NCI-H446 treated with DMSO at 0.1 percent for 48 hours (cell line): ENCODE measurements at regions not wholly inside any gene's neighbourhood (a gene's known extent, or its start where the extent isn't known, plus 50 kb on each side); places are given as distances from the start of the nearest gene placed in this dataset.
"Not testable (repeated sequence)": the region's sequence is repeated elsewhere in the genome, so short reads cannot be mapped to it uniquely, and the experiment has no call there.

Experiments used
- DNase-seq: peaks from one replicate; lab custom pipeline; 2025; lab: John Stamatoyannopoulos, UW

GRCh38 chr10:71084061-71084817, 128.1 kb upstream of the UNC5B start:
- no peak for DNase-seq

- no peak for DNase-seq
Observed at GRCh38 chr10:71084818-71085126, 127.6 kb upstream of the UNC5B start.

GRCh38 chr10:71085689-71086438, 126.5 kb upstream of the UNC5B start:
- no peak for DNase-seq

GRCh38 chr10:71086439-71087080, 125.8 kb upstream of the UNC5B start:
- DNase-seq = no peak

- no peak for DNase-seq
Observed at GRCh38 chr10:71087622-71088021, 124.7 kb upstream of the UNC5B start.

GRCh38 chr10:71088054-71088453, 124.3 kb upstream of the UNC5B start:
- no peak for DNase-seq

GRCh38 chr10:71088578-71088977, 123.8 kb upstream of the UNC5B start:
- DNase-seq = not testable (repeated sequence)

GRCh38 chr10:71089162-71089561, 123.2 kb upstream of the UNC5B start:
- DNase-seq = no peak

GRCh38 chr10:71090330-71090729, 122.0 kb upstream of the UNC5B start:
- DNase-seq = no peak

GRCh38 chr10:71090801-71091200, 121.6 kb upstream of the UNC5B start:
- no peak for DNase-seq

GRCh38 chr10:71092812-71093401, 119.5 kb upstream of the UNC5B start:
- DNase-seq = no peak

- DNase-seq = no peak
Observed at GRCh38 chr10:71093531-71093930, 118.8 kb upstream of the UNC5B start.

- DNase-seq = no peak
Observed at GRCh38 chr10:71094712-71095390, 117.5 kb upstream of the UNC5B start.

GRCh38 chr10:71099731-71100361, 112.5 kb upstream of the UNC5B start:
- no peak for DNase-seq

GRCh38 chr10:71103961-71104360, 108.4 kb upstream of the UNC5B start:
- DNase-seq = no peak

GRCh38 chr10:71106151-71106550, 106.2 kb upstream of the UNC5B start:
- DNase-seq = not testable (repeated sequence)

GRCh38 chr10:71107117-71107516, 105.3 kb upstream of the UNC5B start:
- DNase-seq = not testable (repeated sequence)

GRCh38 chr10:71108042-71108441, 104.3 kb upstream of the UNC5B start:
- not testable (repeated sequence) for DNase-seq

- DNase-seq = no peak
Observed at GRCh38 chr10:71112138-71112785, 100.1 kb upstream of the UNC5B start.

- no peak for DNase-seq
Observed at GRCh38 chr10:71116426-71116825, 95.9 kb upstream of the UNC5B start.

- DNase-seq = not testable (repeated sequence)
Observed at GRCh38 chr10:71117589-71117988, 94.8 kb upstream of the UNC5B start.
